NOMO-1 (cell line): ENCODE measurements at regions not wholly inside any gene's neighbourhood (a gene's known extent, or its start where the extent isn't known, plus 50 kb on each side); places are given as distances from the start of the nearest gene placed in this dataset.

Experiments used
- DNase-seq, 2 experiments: peaks; one replicate each; lab custom pipeline; 2025; ENCODE audit not compliant: unreplicated experiment in 2 of 2; lab: John Stamatoyannopoulos, UW

DNA sequence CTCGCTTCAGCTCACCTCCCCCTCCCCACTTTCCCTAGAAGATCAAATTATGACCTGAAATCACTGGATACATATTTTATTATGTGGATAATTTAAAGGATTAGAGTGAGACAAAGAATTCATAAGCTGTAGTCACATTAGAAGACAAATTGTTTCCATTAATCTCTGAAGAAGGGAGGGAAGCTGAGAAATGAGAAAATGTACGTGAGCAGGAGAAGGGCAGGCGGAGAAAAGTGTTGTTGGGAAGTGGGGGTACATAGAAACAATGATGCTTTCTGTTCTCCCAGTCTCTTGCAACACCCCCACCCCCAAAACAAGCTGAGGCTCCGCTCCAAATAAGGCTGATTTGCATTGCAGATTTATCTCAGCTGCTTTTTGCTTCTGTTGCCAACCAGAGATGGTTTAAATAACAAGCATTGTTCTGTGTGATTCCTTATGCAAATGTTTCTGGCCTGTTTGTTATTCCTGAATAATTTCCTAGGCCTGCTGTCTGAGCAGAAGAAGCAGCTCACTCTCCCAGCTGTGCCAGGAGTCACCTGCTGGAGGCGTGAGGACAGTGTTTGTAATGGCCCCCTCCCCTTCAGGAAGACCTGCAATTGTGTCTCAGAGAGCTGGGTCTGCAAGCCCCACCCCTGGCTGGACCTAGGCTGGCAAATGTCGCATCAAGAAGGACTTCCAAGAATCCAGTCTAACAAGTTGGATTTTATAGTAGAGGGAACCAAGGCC, 121.8 kb upstream of the TNR start:
- no peak for DNase-seq

DNA sequence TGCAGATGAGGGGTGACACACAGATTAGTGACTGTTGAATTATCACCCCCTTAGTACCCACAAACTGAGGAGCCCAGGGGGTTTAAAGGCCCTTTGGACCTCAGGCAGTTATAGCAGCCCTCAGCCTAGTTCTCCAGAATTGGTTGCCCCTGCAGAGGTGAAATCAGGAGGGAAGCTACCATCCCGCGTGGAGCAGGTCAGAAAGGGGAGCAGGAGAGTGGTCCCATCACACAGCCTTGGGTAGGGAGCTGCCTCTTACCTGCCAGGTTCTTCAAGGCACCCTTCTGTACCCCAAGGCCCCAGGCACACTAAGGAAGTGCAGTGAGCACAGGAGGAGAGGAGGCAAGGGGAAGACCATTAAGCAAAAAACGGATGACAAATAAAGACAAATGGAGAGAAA, 121.2 kb upstream of the TNR start:
- DNase-seq, result no peak

DNA sequence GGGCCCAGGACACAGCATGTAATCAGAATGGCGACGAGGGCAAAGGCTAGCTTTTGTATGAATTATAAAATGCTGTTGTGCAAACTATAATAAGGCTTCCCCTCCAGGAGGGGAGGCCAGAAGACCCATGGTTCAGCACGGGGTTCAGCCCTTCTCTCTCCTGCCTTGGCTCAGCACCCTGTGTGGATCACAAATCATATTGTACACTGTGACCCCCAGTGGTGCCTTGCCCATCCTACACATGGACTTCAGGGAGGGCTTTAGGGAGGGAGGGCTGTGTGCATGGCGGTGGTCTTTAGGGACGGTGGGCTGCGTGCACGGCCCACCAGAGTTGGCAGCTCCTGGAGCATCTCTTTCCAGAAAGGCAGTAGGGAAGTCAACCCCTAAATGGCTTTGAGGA, 120.8 kb upstream of the TNR start:
- DNase-seq, result no peak

DNA sequence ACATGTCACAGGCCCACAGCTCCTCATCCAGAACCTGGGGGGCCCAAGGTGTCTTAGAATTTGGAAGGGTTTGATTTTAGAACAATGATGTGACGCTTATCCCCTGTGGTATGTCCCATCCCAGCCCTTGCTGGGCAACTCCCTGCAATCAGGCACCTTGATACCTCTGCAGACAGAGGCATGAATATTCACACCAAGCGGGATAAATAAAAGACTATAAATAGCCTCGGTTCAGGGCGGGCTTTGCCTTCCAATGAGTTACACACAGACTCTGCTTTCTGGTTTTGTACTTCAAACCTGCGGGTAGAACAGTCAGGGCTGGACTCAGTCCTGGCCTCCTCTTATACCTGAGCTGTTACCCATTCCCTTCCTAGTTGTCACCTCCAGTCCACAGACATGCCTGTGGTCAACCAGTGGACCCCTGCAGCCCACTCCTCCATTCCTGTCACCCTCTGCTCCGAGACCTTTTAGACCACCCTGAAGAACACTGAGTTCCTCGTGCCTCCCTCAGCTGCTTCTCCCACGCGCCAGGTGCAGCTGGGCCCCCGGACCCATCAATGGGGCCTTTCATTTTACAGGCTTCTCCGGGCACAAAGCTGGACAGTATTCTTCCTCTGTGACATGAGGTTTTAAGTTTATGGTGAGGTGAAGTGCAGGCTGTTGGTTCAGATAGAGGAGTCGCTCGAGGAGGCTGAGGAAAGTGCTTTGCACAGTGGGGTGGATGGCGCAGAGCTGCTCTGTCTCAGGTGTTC, 120.1 kb upstream of the TNR start:
- no peak for DNase-seq

DNA sequence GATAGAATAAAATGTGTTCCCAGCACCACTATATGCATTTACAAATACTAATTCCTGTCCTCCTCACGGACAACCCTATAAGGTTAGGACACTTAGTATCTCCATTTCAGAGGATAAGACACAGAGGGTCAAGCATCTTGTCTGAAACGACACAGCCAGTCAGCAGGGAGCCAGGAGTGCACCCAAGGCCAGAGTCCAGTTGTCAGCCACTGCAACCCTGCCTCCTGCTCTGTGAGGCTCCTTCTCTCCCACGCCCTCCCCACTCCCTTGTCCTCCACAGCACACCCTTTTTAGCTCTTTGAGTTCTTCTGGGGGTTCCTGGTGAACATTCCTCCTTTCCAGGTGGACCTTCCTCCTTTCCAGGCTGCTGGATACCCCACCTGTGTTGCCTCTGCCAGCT, 119.0 kb upstream of the TNR start:
- no peak for DNase-seq

DNA sequence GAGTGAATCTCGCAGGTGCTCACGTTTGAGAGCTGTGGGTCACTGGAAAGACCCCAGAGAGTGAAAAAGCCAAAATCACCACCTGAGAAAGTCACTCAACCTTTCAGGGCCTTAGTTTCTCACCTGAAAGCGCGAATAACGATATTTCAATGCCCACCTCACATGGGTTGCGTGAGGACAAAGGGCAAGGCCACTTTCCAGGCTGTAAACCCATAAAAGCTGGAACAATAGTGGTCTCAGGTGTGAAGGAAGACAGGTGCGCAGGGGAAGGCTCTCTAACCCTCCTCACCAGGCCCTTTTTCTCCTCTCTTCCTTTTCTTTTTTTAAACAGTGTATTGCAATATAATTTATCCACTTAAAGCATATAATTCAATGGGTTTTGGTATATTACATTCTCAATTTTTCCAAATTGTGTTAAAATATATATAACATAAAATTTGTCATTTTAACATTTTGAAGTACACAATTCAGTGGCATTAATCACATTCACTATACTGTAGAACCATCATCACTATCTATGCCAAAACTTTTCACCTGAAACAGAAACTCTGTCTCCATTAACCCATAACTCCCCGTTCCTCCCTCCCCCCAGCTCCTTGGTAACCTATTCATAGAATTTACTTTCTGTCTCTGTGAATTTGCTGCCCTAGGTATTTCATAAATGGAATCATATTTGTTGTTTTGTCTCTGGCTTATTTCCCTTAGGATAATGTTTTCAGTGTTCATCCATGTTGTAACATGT, 118.4 kb upstream of the TNR start:
- no peak for DNase-seq

DNA sequence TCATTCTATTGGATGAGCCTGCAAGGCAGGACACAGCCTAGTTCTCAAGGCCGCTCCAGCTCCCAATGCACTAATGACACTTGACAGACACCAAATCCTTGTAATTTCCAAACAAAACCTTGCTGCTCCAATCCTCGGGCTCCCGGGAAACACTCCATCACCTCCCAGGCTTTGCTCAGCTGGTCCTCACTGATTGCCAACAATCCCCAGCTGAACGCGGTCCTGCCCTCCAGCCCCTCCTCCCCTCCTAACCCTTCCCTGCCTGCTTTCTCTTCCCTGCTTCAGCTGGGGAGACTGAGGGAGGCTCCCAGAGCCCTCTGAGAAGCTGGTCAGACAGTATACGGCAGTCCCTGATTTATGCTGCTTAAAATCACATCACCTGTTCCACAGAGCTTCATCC, 114.4 kb upstream of the TNR start:
- no peak for DNase-seq

DNA sequence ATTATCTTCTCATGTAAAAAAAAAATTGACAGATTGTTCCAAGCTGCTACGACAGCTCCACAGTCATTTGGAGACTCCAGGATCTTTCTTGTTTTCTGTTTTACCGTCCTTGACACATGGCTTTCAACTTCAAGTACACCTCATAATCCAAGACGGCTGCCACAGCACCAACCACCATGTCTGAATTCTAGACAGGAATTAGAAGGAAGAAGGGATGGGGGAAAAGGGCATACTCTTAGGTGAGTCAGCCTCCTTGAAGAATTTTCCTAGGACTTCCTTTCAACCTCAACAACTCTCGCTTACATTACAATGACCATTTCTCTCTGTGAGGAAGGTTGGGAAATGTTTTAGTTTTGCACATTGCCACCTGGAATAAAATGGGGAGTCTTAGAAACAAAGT, 110.3 kb upstream of the TNR start:
- DNase-seq, result no peak

DNA sequence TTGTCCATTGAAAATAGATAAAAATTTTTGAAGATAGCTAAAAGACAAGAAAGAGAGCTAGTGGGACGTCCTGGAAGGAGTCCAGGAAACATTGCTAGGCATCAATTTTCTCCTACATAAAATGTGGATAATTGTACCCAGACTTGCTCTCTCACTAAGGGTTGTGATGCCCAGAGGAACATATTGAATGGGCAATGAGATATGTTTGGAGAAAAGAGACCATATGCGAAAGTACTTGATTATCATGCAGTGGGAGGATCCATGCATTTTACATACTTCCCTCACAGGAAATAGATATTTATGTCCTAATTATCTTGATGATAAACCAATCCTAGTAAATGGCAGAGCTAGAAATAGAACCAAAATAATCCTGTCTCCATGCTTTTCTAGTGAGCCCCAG, 108.4 kb upstream of the TNR start:
- no peak for DNase-seq

DNA sequence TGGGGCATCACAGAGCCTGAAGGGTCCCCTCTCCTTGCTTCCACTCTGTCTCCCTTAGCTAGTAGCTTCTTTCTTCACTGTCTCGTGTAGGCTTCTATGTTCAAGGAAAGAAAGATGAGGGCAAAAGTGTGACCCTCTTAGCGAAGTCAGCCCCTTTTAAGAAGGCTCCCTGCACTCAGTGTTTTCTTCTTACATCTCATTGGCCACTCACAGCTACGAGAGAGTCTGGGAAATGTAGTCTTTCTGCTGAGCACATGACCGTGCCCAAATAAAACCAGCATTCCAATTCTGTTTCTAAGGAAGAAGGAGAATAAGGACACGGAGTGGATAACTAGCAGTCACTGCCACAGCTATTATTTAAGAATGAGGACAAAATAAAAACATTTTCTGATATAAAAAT, 104.9 kb upstream of the TNR start:
- DNase-seq, result no peak

DNA sequence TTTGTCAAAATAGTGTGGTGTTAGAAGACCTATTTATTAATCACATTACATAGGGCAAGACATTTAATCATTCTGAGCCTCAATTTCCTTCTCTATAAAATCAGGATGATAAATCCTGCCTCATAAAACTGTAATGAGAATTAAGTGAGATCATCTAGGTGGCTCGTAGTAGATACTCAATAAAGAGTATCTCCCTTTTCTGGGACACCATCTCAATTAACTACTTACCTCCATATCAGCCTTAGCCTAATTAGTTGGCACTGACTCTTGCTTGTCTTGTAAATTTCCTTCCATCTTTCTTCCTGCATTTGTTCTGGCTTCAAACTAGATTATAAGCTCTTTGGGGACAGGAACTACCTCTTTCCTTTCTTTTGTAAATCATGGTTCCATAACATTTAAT, 102.6 kb upstream of the TNR start:
- DNase-seq, result no peak

DNA sequence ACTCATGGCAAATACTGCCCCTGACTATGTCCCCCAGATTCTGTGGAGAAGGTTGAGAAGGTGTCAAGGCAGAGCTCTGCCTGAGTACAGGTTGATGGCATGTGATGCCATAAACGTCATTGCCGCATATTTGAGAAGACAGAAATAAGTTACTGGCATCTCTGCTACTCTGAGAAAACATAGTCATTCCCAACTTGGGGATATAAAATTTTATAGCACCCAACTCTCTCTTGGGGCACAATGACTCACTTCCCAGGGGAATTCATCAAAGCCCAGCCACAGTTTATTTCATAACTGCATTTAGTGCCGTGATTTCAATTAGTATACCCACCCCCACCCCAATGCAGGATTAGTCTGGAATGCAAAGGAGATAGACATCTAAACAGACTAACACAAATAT, 101.9 kb upstream of the TNR start:
- no peak for DNase-seq

DNA sequence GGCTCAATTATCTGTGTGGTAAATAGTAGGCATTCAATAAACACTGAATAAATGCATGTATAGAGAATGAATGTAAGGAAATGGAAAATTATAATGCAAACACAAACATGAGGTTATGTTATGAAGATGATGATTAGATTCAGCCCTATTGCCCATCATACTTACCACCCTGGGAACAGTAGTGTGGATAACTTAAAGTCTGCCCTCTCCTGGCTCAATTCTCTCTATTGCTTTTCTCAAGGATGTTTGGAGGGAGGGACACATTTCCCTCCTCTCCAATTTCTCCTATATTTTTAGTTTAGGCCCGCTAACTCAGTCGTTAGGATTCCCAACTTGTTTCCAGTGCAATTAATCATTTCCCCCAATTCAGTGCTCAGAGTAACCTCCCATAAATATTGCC, 101.5 kb upstream of the TNR start:
- DNase-seq, result no peak

DNA sequence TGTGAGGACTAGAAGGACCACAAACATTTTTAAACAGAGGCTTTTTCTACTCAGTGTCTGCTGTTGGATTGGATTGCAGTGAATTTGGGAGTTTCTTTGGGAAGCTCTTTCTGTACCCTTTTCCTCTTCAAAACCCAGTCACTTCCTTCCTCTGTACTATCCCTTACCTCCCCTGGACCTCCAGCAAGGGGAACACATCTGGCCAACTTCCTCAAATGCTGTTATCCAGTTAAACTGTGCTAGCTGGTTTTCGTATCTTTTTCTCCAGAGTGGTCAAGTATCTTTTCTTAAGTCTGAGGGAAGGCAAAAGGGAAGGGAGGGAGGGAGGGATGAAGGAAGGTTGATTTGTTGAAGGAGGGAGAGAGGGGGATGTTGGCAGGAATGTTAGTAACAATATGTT, 99.2 kb upstream of the TNR start:
- DNase-seq, result no peak

DNA sequence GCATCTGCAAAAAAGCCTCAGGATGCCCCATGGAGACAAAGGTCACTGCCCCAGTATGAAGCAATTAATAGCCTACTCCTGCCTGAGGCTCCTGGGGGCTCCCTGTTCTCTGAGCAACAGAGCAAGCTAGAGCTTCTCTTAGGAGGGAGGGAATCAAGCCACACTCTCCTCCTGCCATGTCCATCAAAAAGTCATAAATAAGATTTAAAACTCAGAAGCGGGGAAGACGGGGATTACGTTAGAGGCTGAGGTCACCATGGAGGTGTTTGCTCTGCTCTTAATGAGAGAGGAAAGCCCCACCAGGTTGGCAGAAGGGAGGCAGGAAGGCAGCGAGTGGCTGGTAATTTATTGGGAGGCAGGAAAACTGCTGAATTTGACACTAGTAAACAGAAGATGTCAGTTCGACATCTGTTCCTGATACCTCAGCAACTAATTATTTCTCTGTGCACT, 98.4 kb upstream of the TNR start:
- DNase-seq, result no peak

DNA sequence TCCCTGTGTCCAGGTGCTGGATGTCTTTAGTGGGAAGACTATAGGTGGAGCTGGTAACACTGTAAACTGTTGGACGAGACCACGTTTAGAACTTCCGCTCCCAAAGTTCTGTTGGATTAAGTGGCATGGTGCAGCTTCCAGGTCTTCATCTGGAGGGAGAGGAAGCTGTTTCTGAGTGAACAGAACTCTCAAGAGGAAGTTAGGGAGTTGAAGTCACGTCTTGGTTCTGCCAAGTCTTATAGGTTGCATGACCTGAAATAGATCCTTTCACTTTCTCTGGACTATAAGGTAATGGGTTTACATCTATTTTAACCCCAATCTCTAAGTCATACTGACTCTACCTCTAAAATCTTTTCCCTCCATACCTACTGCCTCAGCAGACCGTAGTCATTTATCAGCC, 97.4 kb upstream of the TNR start:
- DNase-seq, result no peak

DNA sequence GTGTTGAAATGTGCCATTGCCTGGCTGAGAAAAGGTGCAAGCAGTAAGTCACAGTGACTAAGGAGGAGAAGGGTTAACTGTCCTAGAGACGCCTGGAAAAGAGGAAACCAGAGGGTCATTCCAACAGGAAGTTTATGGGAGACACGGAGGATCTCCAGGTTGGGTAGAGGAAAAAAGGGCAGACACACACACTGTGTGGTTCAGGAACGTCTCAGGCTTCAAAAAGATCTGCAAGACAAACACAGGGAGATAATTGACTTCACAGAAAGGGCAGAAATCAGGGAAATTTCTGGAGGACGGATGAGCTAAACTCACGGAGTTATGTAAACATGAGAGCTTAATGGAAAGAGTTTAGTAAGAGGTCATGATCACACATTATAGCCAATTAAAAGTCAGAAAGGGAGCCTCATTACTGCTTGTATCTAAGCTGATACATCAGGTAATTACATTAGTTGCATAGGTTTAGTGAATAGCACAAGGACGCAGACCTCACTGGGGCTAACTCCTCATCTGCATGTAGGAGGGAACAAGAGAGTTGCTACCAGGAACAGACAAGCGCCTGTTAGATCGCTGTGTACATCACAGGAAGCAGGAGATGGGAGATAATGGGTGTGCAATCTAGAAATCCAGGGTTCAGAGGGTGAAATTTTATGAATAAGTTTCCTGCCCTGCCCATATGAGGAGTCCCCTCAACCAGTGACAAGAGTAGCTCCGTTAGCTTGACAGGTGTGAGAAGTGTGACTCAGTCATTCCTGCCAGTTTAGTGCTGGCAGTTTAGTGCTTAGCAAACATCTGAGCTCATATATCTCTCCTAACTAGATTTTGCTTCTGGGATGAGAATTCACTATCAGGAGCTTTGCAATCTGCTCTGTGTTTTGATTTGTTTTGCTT, 96.6 kb upstream of the TNR start:
- DNase-seq, result no peak

DNA sequence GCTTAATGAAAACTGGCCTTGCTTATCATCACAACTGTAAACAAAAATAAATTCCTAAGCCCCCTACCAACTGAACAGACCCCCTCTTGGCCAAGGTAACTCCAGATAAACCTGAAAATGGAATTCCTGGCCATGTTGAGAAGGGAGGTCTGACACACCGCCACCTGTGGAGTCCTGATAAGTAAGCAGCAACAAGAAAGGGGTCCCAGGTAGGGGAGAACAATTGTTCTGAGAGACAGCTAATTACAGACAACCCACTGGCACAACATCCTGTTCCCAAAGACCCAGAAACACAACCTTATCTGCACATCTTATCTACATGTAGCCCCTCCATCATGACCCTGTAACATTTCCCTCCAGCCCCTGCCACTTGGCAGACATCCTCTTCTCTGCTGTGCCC, 91.2 kb upstream of the TNR start:
- no peak for DNase-seq

DNA sequence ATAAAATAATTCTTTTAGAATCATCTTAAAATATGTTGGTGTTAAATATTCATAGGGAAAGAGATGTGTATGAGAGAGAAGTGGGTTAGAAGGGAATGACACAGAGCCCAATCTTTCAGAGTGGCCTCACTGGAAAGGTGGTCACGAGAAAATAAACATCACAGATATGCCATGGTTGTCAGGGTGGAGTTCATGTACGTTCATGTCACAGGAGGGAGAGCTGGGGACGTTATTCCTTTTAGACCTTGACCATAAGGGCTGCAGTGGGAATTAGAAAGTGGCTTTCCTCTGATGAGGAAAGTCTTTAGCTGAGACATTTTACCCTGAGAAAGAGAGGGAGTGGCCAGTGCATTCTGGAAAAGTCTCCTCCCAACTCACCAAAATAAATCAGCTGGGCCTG, 90.6 kb upstream of the TNR start:
- DNase-seq, result no peak

DNA sequence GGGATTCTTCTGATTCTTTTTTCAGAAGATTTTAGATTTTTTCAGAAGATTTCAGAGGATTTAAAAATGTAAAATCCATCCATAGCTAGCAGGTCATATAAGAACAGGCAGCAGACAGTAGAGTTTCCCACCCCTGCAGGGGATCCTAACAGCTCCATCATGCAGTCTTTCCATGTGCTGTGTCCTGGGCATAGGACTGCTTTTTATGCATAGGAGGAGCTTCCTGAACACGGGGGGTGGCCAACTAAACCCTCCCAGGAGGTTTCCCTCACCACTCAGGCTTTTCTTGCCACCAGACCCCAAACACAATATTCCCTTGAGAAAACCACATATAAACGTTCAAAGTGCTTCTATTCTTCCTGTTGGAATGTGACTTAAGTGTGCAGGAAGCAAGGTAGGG, 90.1 kb upstream of the TNR start:
- DNase-seq, result no peak

DNA sequence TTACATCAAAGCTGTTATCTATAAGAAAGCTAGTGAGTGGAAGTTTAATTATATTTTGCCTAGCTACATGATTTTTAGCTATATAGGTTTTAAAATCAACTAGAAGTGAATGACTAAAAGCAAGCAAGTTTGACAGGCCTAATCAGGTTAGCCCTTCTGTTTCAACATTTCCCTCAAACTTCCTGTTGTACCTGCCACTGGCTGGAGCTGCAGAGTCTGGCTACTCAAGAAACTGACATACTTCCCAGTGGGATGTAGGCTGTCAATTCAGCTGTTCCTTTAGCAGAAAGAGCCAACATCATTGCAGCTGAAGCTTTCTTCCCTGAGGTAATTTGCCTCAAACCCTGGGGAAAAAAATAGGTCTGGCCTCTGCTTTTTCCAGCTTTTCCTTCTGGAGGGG, 87.1 kb upstream of the TNR start:
- DNase-seq, result no peak
